ENCODE measurements at regions not wholly inside any gene's neighbourhood (a gene's known extent, or its start where the extent isn't known, plus 50 kb on each side); places are given as distances from the start of the nearest gene placed in this dataset.

DNA sequence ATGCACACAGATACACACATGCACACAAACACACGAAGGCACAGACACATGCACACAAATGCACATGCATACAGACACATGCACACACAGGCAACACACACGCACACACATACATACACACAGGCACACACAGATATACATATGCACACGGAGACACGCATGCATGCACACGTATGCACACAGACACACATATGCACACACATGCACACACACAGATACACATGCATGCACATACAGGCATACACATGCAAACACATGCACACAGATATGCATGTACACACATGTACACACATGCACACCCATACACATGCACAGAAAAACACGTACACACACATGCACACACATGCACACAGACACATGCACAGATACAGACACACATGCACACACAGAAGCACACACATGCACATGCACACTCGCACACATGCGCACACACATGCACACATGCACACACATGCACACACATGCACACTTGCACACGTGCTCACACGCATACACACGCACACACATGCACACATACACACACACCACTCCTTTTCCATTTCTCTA lies 70.8 kb upstream of the ALDH3B2 start:
- TF ChIP-seq POLR2AphosphoS5 (IDR thresholded peaks at IDR 0.05; ENCODE audit: low read depth, low read length), result no peak
- TF ChIP-seq CTCF (IDR thresholded peaks at IDR 0.05), result no peak

Data from Panc1 (cell line).